AG04450 (cell line): ENCODE measurements at regions not wholly inside any gene's neighbourhood (a gene's known extent, or its start where the extent isn't known, plus 50 kb on each side); places are given as distances from the start of the nearest gene placed in this dataset.

ENCODE experiments used
- CTCF ChIA-PET: fragments of 300-600, 350-600 bp; formaldehyde crosslinking; extraction: SDS; loops from one replicate; lab custom pipeline; 2022; ENCODE audit warnings: antibody characterized with exemption, inconsistent platforms; lab: Charles Lee
- POLR2A ChIA-PET: fragments of 350-600 bp; formaldehyde crosslinking; extraction: SDS; loops from one replicate; lab custom pipeline; 2021; ENCODE audit warnings: antibody characterized with exemption, inconsistent platforms; lab: Yijun Ruan, JAX
- DNase-seq: peaks from one replicate; pipeline ENCODE4 v3.0.0-alpha.2; 2011; ENCODE audit warnings: low read depth, low spot score
- H3K27ac ChIP-seq: one replicate; pipeline ENCODE4 v1.5.1; 2012; ENCODE audit warnings: low read depth, low read length, control low read depth
- H3K27me3 ChIP-seq: one replicate; pipeline ENCODE4 v1.6.0; 2012; ENCODE audit warnings: low read length; ENCODE audit not compliant: control insufficient read depth, insufficient read depth
- H3K4me3 ChIP-seq: 2 replicates; pipeline ENCODE4 v1.5.1; 2011; ENCODE audit warnings: mild to moderate bottlenecking, low read depth, low read length, control low read depth
- H3K9me3 ChIP-seq: 2 replicates; pipeline ENCODE4 v1.5.1; 2012; ENCODE audit warnings: low read length; ENCODE audit not compliant: control insufficient read depth, insufficient read depth
- CTCF ChIP-seq: IDR thresholded peaks from 2 replicates; pipeline ENCODE4 v1.5.1; 2011; ENCODE audit warnings: low read depth, low read length, control low read depth, inconsistent platforms

- no peaks in the 10 kb centered on the region for H3K9me3 ChIP-seq
- H3K27me3 ChIP-seq = no peaks in the 10 kb centered on the region
- H3K4me3 ChIP-seq = no peak overlapping the region
- no peak for TF ChIP-seq CTCF
- H3K27ac ChIP-seq = no peak overlapping the region
- CTCF ChIA-PET = interaction anchor here (0.6 to 0.9 kb wide), 2 partner anchors 14 to 103 kb away, joined by 3 read pairs; no protein-coding TSS in a partner anchor
- POLR2A ChIA-PET = no interaction called here
- DNase-seq = no peak
These were observed 370.6 kb downstream of the PTPRC start for GRCh38 chr1:199009447-199009846.

GRCh38 chr1:199010492-199010891, 371.7 kb downstream of the PTPRC start:
- ChIA-PET POLR2A (interaction anchor here (1.0 kb wide), 1 partner anchor 73 kb away, joined by 9 read pairs; no protein-coding TSS in a partner anchor), CTCF (interaction anchor here (0.6 kb wide), 1 partner anchor 692 kb away, joined by 3 read pairs; no protein-coding TSS in a partner anchor)
- H3K9me3 ChIP-seq = no peaks in the 10 kb centered on the region
- H3K27me3 ChIP-seq = no peaks in the 10 kb centered on the region
- no peak for TF ChIP-seq CTCF
- H3K27ac ChIP-seq = no peak overlapping the region
- H3K4me3 ChIP-seq = no peak overlapping the region
- no peak for DNase-seq

GRCh38 chr1:199010933-199011332, 372.1 kb downstream of the PTPRC start:
- no peaks in the 10 kb centered on the region for H3K27me3 ChIP-seq
- ChIA-PET CTCF (interaction anchor here (0.6 kb wide), 1 partner anchor 691 kb away, joined by 3 read pairs; no protein-coding TSS in a partner anchor), POLR2A (interaction anchor here (1.0 kb wide), 1 partner anchor 74 kb away, joined by 9 read pairs; no protein-coding TSS in a partner anchor)
- DNase-seq = peak; percentile 11
- H3K27ac ChIP-seq = no peak overlapping the region
- no peak for TF ChIP-seq CTCF
- H3K9me3 ChIP-seq = no peaks in the 10 kb centered on the region
- no peak overlapping the region for H3K4me3 ChIP-seq

GRCh38 chr1:199015799-199016198, 377.0 kb downstream of the PTPRC start:
- H3K27me3 ChIP-seq = no peaks in the 10 kb centered on the region
- no peaks in the 10 kb centered on the region for H3K9me3 ChIP-seq
- DNase-seq = no peak
- no peak overlapping the region for H3K27ac ChIP-seq
- no peak overlapping the region for H3K4me3 ChIP-seq
- POLR2A ChIA-PET = no interaction called here
- no peak for TF ChIP-seq CTCF
- CTCF ChIA-PET = no interaction called here

GRCh38 chr1:199018471-199019135, 379.8 kb downstream of the PTPRC start:
- no peak for TF ChIP-seq CTCF

More at GRCh38 chr1:199018471-199019135, 379.8 kb downstream of the PTPRC start:
- H3K27me3 ChIP-seq = no peaks in the 10 kb centered on the region
- no peak overlapping the region for H3K4me3 ChIP-seq
- ChIA-PET POLR2A (no interaction called here), CTCF (no interaction called here)
- no peaks in the 10 kb centered on the region for H3K9me3 ChIP-seq
- DNase-seq = no peak
- no peak overlapping the region for H3K27ac ChIP-seq
